ENCODE measurements at regions not wholly inside any gene's neighbourhood (a gene's known extent, or its start where the extent isn't known, plus 50 kb on each side); places are given as distances from the start of the nearest gene placed in this dataset.

DNA sequence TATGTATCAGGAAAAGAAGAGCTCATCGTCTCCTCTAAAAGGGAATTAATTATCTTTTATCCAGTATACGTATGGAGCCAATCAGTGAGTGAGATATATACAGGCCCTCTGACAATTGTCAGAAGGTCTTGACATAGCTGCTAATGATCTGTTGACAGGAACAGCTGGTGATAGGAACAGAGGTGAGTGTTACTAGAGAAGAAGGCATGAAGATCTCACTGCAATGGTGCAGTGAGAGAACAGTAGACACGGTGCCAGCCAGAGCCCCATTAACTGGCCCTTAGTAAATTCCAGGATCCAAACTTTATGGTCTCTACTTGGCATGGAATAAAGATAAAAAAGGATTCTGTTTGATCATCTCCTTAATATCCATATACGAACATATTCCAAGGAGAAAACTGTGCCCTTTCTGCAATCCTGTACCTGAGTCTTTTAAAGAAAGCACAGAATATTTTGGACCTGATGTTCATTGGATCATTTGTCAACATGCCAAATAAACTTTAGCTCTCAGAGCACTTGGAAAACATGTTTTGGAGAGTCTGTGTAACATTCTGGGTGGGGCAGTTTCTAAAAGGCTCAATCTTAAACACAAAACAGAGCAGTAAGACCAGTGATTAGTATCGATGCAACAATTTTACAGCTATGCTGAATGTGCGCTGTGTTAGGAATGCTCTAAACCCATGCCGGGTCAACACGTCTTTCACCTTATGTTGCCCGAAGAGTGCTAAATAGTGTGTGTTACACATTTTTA, 135.8 kb upstream of the CITED2 start:
- TF ChIP-seq EZH2phosphoT487 (IDR thresholded peaks at IDR 0.05; ENCODE audit: insufficient read depth, low read depth) = no peak
- no peak for TF ChIP-seq EZH2 (IDR thresholded peaks at IDR 0.05; ENCODE audit: insufficient read depth, poor library complexity, severe bottlenecking)

All from GM23248 (cell line).